Prostate gland (tissue), 2 donors: ENCODE measurements at regions not wholly inside any gene's neighbourhood (a gene's known extent, or its start where the extent isn't known, plus 50 kb on each side); places are given as distances from the start of the nearest gene placed in this dataset.

ENCODE experiments used
- POLR2AphosphoS5 ChIP-seq: sonication (generic); formaldehyde crosslinking; IDR thresholded peaks from one replicate; pipeline ENCODE4 v1.6.1; 2017; ENCODE audit warnings: antibody characterized with exemption
- TF ChIP-seq, protein P1 (sequence below), 4 experiments: fragments of 200-600 bp in 2 of 4; fragments of 450-650 bp in 2 of 4; sonication (generic) in 2 of 4; IDR thresholded peaks; 1 replicate in 3 of 4; 2 replicates in 1 of 4; pipeline ENCODE4 v1.5.1; 2016 to 2019; ENCODE audit warnings: antibody characterized with exemption in 4 of 4, mild to moderate bottlenecking in 2 of 4, moderate library complexity in 2 of 4

DNA sequence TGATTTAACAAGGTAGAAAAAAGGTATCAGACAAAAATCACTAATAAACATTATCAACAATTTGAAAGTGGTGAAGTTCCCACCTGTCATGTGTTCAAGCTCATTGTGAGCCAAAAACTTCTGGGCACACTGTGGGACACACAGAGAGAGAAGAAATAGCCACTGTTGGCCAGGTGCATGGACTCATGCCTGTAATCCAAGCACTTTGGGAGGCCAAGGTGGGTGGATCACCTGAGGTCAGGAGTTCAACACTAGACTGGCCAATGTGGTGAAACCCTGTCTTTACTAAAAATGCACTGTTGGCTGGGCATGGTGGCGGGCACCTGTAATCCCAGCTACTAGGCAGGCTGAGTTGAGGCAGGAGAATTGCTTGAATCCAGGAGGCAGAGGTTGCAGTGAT, 167.4 kb downstream of the TOX3 start:
- TF ChIP-seq, protein P1, sequence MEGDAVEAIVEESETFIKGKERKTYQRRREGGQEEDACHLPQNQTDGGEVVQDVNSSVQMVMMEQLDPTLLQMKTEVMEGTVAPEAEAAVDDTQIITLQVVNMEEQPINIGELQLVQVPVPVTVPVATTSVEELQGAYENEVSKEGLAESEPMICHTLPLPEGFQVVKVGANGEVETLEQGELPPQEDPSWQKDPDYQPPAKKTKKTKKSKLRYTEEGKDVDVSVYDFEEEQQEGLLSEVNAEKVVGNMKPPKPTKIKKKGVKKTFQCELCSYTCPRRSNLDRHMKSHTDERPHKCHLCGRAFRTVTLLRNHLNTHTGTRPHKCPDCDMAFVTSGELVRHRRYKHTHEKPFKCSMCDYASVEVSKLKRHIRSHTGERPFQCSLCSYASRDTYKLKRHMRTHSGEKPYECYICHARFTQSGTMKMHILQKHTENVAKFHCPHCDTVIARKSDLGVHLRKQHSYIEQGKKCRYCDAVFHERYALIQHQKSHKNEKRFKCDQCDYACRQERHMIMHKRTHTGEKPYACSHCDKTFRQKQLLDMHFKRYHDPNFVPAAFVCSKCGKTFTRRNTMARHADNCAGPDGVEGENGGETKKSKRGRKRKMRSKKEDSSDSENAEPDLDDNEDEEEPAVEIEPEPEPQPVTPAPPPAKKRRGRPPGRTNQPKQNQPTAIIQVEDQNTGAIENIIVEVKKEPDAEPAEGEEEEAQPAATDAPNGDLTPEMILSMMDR (IDR thresholded peaks at IDR 0.05) = no peak
- no peak for TF ChIP-seq POLR2AphosphoS5
